SK-N-SH treated with all-trans-retinoic acid at 6 μM for 48 hours (cell line): ENCODE measurements at regions not wholly inside any gene's neighbourhood (a gene's known extent, or its start where the extent isn't known, plus 50 kb on each side); places are given as distances from the start of the nearest gene placed in this dataset.

Experiments
- ATAC-seq: fragments of 200-7000 bp; cut with Tn5 transposase; 3 replicates; pipeline ENCODE4 v1.9.1; 2020; ENCODE audit warnings: mild to moderate bottlenecking, moderate library complexity
- ARNTL ChIP-seq: fragments of 450-650 bp; formaldehyde crosslinking; IDR thresholded peaks from 2 replicates; pipeline ENCODE4 v1.5.0; 2020; ENCODE audit warnings: low read depth, mild to moderate bottlenecking, moderate library complexity, borderline replicate concordance
- CREB5 ChIP-seq: fragments of 250-450 bp; sonication (Bioruptor Pico); IDR thresholded peaks from 2 replicates; pipeline ENCODE4 v1.5.1; 2020; ENCODE audit warnings: low read depth, mild to moderate bottlenecking, moderate library complexity
- CSDC2 ChIP-seq: fragments of 250-450 bp; sonication (Bioruptor Pico); IDR thresholded peaks from 2 replicates; pipeline ENCODE4 v1.5.0; 2020; ENCODE audit warnings: mild to moderate bottlenecking, moderate library complexity
- CSRNP3 ChIP-seq: fragments of 250-450 bp; sonication (Bioruptor Pico); IDR thresholded peaks from 2 replicates; pipeline ENCODE4 v1.5.1; 2021; ENCODE audit warnings: mild to moderate bottlenecking, moderate library complexity
- ESRRG ChIP-seq: fragments of 250-450 bp; sonication (Bioruptor Pico); IDR thresholded peaks from 2 replicates; pipeline ENCODE4 v1.6.1; 2021; ENCODE audit warnings: mild to moderate bottlenecking
- GLIS3 ChIP-seq: fragments of 250-450 bp; sonication (Bioruptor Pico); IDR thresholded peaks from 2 replicates; pipeline ENCODE4 v1.5.0; 2020; ENCODE audit warnings: mild to moderate bottlenecking, moderate library complexity
- ISL1 ChIP-seq: fragments of 250-450 bp; sonication (Bioruptor Pico); IDR thresholded peaks from 2 replicates; pipeline ENCODE4 v2.1.2; 2022; ENCODE audit warnings: mild to moderate bottlenecking, moderate library complexity
- OSR1 ChIP-seq: fragments of 250-450 bp; sonication (Bioruptor Pico); IDR thresholded peaks from 2 replicates; pipeline ENCODE4 v1.8.0; 2022; ENCODE audit warnings: moderate library complexity, mild to moderate bottlenecking, inconsistent platforms
- PATZ1 ChIP-seq: fragments of 250-450 bp; sonication (Bioruptor Pico); IDR thresholded peaks from 2 replicates; pipeline ENCODE4 v1.8.0; 2020; ENCODE audit warnings: mild to moderate bottlenecking, moderate library complexity, borderline replicate concordance
- POU6F1 ChIP-seq: fragments of 250-450 bp; sonication (Bioruptor Pico); IDR thresholded peaks from 2 replicates; pipeline ENCODE4 v1.8.0; 2021; ENCODE audit warnings: low read depth, mild to moderate bottlenecking, moderate library complexity, borderline replicate concordance
- PPARA ChIP-seq: fragments of 250-450 bp; sonication (Bioruptor Pico); IDR thresholded peaks from 2 replicates; pipeline ENCODE4 v1.5.0; 2020; ENCODE audit warnings: mild to moderate bottlenecking, borderline replicate concordance
- RARB ChIP-seq: fragments of 250-450 bp; sonication (Bioruptor Pico); IDR thresholded peaks from 2 replicates; pipeline ENCODE4 v1.8.0; 2021; ENCODE audit warnings: mild to moderate bottlenecking, moderate library complexity
- SNAI2 ChIP-seq: fragments of 250-450 bp; sonication (Bioruptor Pico); IDR thresholded peaks from 2 replicates; pipeline ENCODE4 v1.5.0; 2020; ENCODE audit warnings: mild to moderate bottlenecking, moderate library complexity
- TCF4 ChIP-seq: fragments of 250-450 bp; sonication (Bioruptor Pico); IDR thresholded peaks from 2 replicates; pipeline ENCODE4 v1.8.0; 2021; ENCODE audit warnings: mild to moderate bottlenecking, moderate library complexity, borderline replicate concordance
- TOX ChIP-seq: fragments of 250-450 bp; sonication (Bioruptor Pico); IDR thresholded peaks from 2 replicates; pipeline ENCODE4 v1.8.0; 2021; ENCODE audit warnings: mild to moderate bottlenecking, moderate library complexity, borderline replicate concordance
- ZC3H10 ChIP-seq: fragments of 250-450 bp; sonication (Bioruptor Pico); IDR thresholded peaks from 2 replicates; pipeline ENCODE4 v1.5.1; 2021; ENCODE audit warnings: mild to moderate bottlenecking, moderate library complexity
- ZFP30 ChIP-seq: fragments of 450-650 bp; formaldehyde crosslinking; IDR thresholded peaks from 2 replicates; pipeline ENCODE4 v1.5.0; 2022; ENCODE audit warnings: mild to moderate bottlenecking, moderate library complexity
- ZNF565 ChIP-seq: fragments of 450-650 bp; formaldehyde crosslinking; conservative IDR thresholded peaks from 2 replicates; pipeline ENCODE4 v1.5.0; 2020; ENCODE audit warnings: low read depth, mild to moderate bottlenecking, moderate library complexity
- ZNF8 ChIP-seq: fragments of 450-650 bp; formaldehyde crosslinking; IDR thresholded peaks from 2 replicates; pipeline ENCODE4 v1.5.0; 2020; ENCODE audit warnings: mild to moderate bottlenecking, moderate library complexity

GRCh38 chr2:83784947-83785346 is 674.1 kb downstream of the SUCLG1 start:
- ATAC-seq: no peak
- no peak for TF ChIP-seq GLIS3 (CRISPR knock-in tag)
- TF ChIP-seq CSDC2: no peak
- TF ChIP-seq CSRNP3 (CRISPR knock-in tag): no peak
- TF ChIP-seq TOX: no peak
- no peak for TF ChIP-seq ESRRG
- no peak for TF ChIP-seq SNAI2 (CRISPR knock-in tag)
- TF ChIP-seq CREB5: no peak

DNA sequence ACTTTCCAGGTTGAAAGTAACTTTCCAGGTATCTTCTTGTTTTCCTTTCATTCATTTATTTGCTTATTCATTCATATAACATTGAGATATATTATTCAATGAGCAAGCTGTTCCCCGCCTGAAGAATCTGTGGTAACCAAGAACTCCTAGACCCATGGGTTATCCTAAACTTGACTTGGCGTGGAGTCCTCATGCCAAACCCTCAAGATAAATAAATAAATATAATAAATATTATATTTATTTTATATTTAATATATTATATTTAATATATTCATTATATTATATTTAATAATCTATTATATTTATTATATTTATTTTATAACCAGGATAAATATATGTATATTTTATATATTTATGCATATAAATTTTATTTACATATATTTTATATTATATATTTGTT is 674.8 kb downstream of the SUCLG1 start:
- no peak for ATAC-seq

GRCh38 chr2:83782122-83782521 is 677.0 kb downstream of the SUCLG1 start:
- TF ChIP-seq ZNF565 (CRISPR knock-in tag) (no peak), ISL1 (CRISPR knock-in tag) (no peak), TOX (no peak), PATZ1 (CRISPR knock-in tag) (no peak), ZNF8 (no peak)
- TF ChIP-seq, all 23 proteins: peak for 0
- ATAC-seq: no peak

More for the DNA sequence above, 674.8 kb downstream of the SUCLG1 start:
- TF ChIP-seq CREB5: no peak
- no peak for TF ChIP-seq OSR1 (CRISPR knock-in tag)
- no peak for TF ChIP-seq PATZ1 (CRISPR knock-in tag)
- TF ChIP-seq SNAI2 (CRISPR knock-in tag): no peak
- no peak for TF ChIP-seq ARNTL
- no peak for TF ChIP-seq PPARA (CRISPR knock-in tag)
- TF ChIP-seq ESRRG: no peak
- TF ChIP-seq TCF4 (CRISPR knock-in tag): no peak
- no peak for TF ChIP-seq ZFP30 (CRISPR knock-in tag)
- TF ChIP-seq ZC3H10 (CRISPR knock-in tag): no peak
- no peak for TF ChIP-seq POU6F1 (CRISPR knock-in tag)

DNA sequence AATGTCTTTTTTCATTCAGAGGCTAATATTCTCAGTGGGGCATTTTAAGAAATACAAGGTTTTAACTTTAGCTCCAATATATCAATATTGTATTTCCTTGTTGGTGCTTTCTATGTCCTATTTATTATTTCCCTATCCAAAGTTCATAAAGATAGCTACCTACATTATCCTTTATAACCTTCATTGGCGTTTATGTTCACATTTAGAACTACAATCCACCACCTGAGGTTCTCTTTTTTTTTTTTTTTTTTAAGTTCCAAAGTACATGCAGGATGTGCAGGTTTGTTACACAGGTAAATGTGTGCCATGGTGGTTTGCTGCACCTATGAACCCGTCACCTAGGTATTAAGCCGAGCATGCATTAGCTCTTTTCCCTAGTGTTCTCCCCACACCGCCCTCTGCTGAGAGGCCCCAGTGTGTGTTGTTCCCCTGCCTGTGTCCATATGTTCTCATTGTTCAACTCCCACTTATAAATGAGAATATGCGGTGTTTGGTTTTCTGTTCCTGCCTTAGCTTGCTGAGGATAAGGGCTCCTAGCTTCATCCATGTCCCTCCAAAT is 694.6 kb downstream of the SUCLG1 start:
- no peak for ATAC-seq
- TF ChIP-seq RARB (CRISPR knock-in tag) (no peak), GLIS3 (CRISPR knock-in tag) (no peak), SNAI2 (CRISPR knock-in tag) (no peak), ZFP30 (CRISPR knock-in tag) (no peak), TOX (no peak), POU6F1 (CRISPR knock-in tag) (no peak), PATZ1 (CRISPR knock-in tag) (no peak), OSR1 (CRISPR knock-in tag) (no peak)
